ENCODE measurements at regions not wholly inside any gene's neighbourhood (a gene's known extent, or its start where the extent isn't known, plus 50 kb on each side); places are given as distances from the start of the nearest gene placed in this dataset.

DNA sequence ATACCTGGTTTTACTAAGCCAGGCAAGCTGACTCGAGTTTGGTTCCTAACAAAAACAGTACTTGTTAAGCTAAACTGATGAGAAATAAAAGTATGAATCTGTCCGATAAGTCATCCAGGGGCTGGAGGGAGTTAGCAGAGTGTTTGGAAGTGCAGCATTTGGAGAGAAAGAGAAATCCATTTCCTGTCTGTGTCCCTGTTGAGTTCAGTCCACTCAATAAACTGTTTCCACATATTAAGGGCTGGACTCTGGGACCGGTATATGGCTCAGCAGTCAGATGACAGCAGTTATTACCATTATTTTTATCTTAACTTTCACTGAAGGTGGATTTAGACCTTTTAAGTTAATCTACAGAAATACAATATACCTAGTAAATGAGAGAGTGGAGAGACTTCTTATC is 130.6 kb upstream of the ADRA1B start:
- H3K27ac ChIP-seq (ENCODE audit: low read depth, low read length): no peak overlapping the region
- H3K27me3 ChIP-seq (ENCODE audit: control insufficient read depth in 1 of 2, insufficient read depth in 2 of 2, low read length in 2 of 2): no peaks in the 10 kb centered on the region
- no peaks in the 10 kb centered on the region for H3K9me3 ChIP-seq (ENCODE audit: control insufficient read depth in 1 of 2, low read length in 2 of 2)
- H3K4me3 ChIP-seq (ENCODE audit: low read depth in 1 of 2, low read length in 2 of 2): no peak overlapping the region
- H3K4me1 ChIP-seq (ENCODE audit: control insufficient read depth in 1 of 2, insufficient read depth in 2 of 2, low read length in 2 of 2): no peaks in the 10 kb centered on the region
- H3K9ac ChIP-seq (ENCODE audit: low read depth in 1 of 2, low read length in 2 of 2): no peak overlapping the region
- H3K36me3 ChIP-seq (ENCODE audit: control insufficient read depth in 1 of 2, insufficient read depth in 2 of 2, low read length in 2 of 2): no peaks in the 10 kb centered on the region

DNA sequence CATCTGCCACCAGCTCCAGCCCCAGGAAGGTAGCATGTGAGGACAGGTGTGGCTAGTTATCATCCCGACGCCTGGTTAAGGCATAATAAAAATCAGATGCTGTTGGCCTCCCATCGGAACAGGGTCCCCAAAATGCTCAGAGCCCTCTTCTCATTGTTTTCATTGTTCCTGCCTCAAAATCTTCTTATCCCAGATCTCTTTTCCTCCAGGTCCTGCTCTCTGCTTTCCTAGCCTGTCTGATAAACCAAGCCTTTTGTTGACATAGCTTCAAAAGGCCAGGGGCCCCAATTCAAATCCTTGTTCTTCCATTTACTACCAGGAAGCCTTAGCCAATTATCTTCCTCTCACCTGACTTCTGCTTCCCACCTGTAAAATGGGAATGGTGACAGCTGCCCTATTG is 130.1 kb upstream of the ADRA1B start:
- H3K9ac ChIP-seq (ENCODE audit: low read depth in 1 of 2, low read length in 2 of 2): no peak overlapping the region
- H3K4me3 ChIP-seq (ENCODE audit: low read depth in 1 of 2, low read length in 2 of 2): no peak overlapping the region
- no peak overlapping the region for H3K27ac ChIP-seq (ENCODE audit: low read depth, low read length)
- no peaks in the 10 kb centered on the region for H3K36me3 ChIP-seq (ENCODE audit: control insufficient read depth in 1 of 2, insufficient read depth in 2 of 2, low read length in 2 of 2)
- no peaks in the 10 kb centered on the region for H3K9me3 ChIP-seq (ENCODE audit: control insufficient read depth in 1 of 2, low read length in 2 of 2)
- H3K27me3 ChIP-seq (ENCODE audit: control insufficient read depth in 1 of 2, insufficient read depth in 2 of 2, low read length in 2 of 2): no peaks in the 10 kb centered on the region
- no peaks in the 10 kb centered on the region for H3K4me1 ChIP-seq (ENCODE audit: control insufficient read depth in 1 of 2, insufficient read depth in 2 of 2, low read length in 2 of 2)

GRCh38 chr5:159786901-159787691 is 129.2 kb upstream of the ADRA1B start:
- no peak overlapping the region for H3K9ac ChIP-seq (ENCODE audit: low read depth in 1 of 2, low read length in 2 of 2)
- H3K4me1 ChIP-seq (ENCODE audit: control insufficient read depth in 1 of 2, insufficient read depth in 2 of 2, low read length in 2 of 2): no peaks in the 10 kb centered on the region
- H3K27me3 ChIP-seq (ENCODE audit: control insufficient read depth in 1 of 2, insufficient read depth in 2 of 2, low read length in 2 of 2): no peaks in the 10 kb centered on the region
- H3K36me3 ChIP-seq (ENCODE audit: control insufficient read depth in 1 of 2, insufficient read depth in 2 of 2, low read length in 2 of 2): no peaks in the 10 kb centered on the region
- no peak overlapping the region for H3K4me3 ChIP-seq (ENCODE audit: low read depth in 1 of 2, low read length in 2 of 2)
- no peak overlapping the region for H3K27ac ChIP-seq (ENCODE audit: low read depth, low read length)
- H3K9me3 ChIP-seq (ENCODE audit: control insufficient read depth in 1 of 2, low read length in 2 of 2): no peaks in the 10 kb centered on the region

DNA sequence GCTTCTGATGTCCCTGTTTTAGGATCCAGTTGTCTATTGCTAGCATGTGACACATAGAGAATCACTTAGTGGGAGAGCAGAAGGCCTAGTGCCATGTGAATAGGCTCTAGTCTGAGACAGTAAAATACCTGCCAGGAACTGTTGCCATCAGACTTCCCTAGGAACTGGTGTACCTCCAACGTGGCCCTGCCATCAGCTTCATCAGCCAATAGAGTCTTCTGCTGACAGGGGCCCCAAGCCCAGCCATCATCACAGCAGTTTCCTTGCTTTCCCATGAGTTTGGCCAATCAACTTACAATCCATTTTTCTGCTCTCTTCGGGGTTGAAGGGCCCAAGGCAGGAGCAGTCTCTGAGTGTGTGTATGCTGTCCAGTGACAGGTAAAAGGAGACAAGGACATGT is 128.4 kb upstream of the ADRA1B start:
- Histone ChIP-seq H3K9ac (ENCODE audit: low read depth in 1 of 2, low read length in 2 of 2) (no peak overlapping the region), H3K27me3 (ENCODE audit: control insufficient read depth in 1 of 2, insufficient read depth in 2 of 2, low read length in 2 of 2) (no peaks in the 10 kb centered on the region), H3K27ac (ENCODE audit: low read depth, low read length) (no peak overlapping the region), H3K36me3 (ENCODE audit: control insufficient read depth in 1 of 2, insufficient read depth in 2 of 2, low read length in 2 of 2) (no peaks in the 10 kb centered on the region), H3K4me3 (ENCODE audit: low read depth in 1 of 2, low read length in 2 of 2) (no peak overlapping the region), H3K9me3 (ENCODE audit: control insufficient read depth in 1 of 2, low read length in 2 of 2) (no peaks in the 10 kb centered on the region), H3K4me1 (ENCODE audit: control insufficient read depth in 1 of 2, insufficient read depth in 2 of 2, low read length in 2 of 2) (no peaks in the 10 kb centered on the region)

GRCh38 chr5:159788835-159789331 is 127.4 kb upstream of the ADRA1B start:
- Histone ChIP-seq H3K27ac (ENCODE audit: low read depth, low read length) (no peak overlapping the region), H3K4me1 (ENCODE audit: control insufficient read depth in 1 of 2, insufficient read depth in 2 of 2, low read length in 2 of 2) (no peaks in the 10 kb centered on the region), H3K27me3 (ENCODE audit: control insufficient read depth in 1 of 2, insufficient read depth in 2 of 2, low read length in 2 of 2) (no peaks in the 10 kb centered on the region), H3K9ac (ENCODE audit: low read depth in 1 of 2, low read length in 2 of 2) (no peak overlapping the region), H3K9me3 (ENCODE audit: control insufficient read depth in 1 of 2, low read length in 2 of 2) (no peaks in the 10 kb centered on the region), H3K36me3 (ENCODE audit: control insufficient read depth in 1 of 2, insufficient read depth in 2 of 2, low read length in 2 of 2) (no peaks in the 10 kb centered on the region), H3K4me3 (ENCODE audit: low read depth in 1 of 2, low read length in 2 of 2) (no peak overlapping the region)

DNA sequence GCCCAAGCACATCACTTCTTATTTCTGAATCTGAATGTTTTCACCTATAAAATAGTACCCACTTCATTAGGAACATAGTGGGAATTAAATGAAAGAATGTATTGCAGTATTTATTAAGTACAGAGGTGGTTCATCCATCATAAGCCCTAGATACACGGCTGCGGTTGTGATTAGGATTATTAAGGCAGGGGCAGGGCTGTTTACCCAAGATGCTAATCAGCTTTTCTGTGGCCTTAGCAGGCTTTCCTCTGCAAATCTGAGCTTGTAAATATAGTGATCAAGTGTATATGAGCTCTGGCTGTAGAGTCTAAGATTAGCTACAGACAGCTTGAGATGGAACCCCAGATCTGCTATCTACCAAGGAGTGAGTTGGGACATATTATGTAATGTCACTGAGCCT is 124.1 kb upstream of the ADRA1B start:
- no peak overlapping the region for H3K27ac ChIP-seq (ENCODE audit: low read depth, low read length)
- H3K4me3 ChIP-seq (ENCODE audit: low read depth in 1 of 2, low read length in 2 of 2): no peak overlapping the region
- no peaks in the 10 kb centered on the region for H3K27me3 ChIP-seq (ENCODE audit: control insufficient read depth in 1 of 2, insufficient read depth in 2 of 2, low read length in 2 of 2)
- no peaks in the 10 kb centered on the region for H3K9me3 ChIP-seq (ENCODE audit: control insufficient read depth in 1 of 2, low read length in 2 of 2)
- no peaks in the 10 kb centered on the region for H3K36me3 ChIP-seq (ENCODE audit: control insufficient read depth in 1 of 2, insufficient read depth in 2 of 2, low read length in 2 of 2)
- no peak overlapping the region for H3K9ac ChIP-seq (ENCODE audit: low read depth in 1 of 2, low read length in 2 of 2)
- H3K4me1 ChIP-seq (ENCODE audit: control insufficient read depth in 1 of 2, insufficient read depth in 2 of 2, low read length in 2 of 2): no peaks in the 10 kb centered on the region

DNA sequence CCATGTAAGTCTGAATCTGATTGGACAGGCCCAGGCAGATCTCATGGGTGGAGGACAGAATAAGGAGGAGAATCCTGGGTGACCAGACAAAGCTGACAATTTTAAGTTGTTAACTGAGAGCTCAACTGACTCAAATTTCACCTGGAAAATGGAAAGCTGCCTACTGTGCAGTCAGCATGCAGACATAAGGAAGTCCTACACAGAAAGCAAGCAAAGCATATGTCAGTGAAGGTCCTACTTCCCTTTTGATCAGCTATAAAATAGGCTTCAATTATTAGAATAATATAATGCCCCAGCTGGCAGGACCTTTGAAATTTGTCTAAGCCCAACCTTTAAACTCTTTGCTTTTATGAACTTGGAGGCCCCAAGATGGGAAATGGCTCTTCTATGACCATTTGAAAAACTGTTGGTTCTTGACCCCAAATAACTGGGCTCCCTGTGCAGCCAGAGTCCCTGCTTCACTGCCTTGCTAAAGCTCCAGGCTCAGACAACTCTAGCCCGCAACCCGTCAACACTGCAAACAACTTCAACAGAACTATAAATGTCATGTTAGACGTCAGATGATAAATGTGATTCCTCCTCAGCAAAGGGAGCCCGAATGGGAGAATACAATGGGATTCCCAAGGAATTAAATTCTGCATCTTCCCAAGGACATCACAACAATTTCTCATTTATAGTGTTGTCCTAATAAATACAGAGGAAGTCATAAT is 118.9 kb upstream of the ADRA1B start:
- Histone ChIP-seq H3K27ac (ENCODE audit: low read depth, low read length) (no peak overlapping the region), H3K27me3 (ENCODE audit: control insufficient read depth in 1 of 2, insufficient read depth in 2 of 2, low read length in 2 of 2) (no peaks in the 10 kb centered on the region), H3K4me1 (ENCODE audit: control insufficient read depth in 1 of 2, insufficient read depth in 2 of 2, low read length in 2 of 2) (no peaks in the 10 kb centered on the region), H3K36me3 (ENCODE audit: control insufficient read depth in 1 of 2, insufficient read depth in 2 of 2, low read length in 2 of 2) (no peaks in the 10 kb centered on the region), H3K9ac (ENCODE audit: low read depth in 1 of 2, low read length in 2 of 2) (no peak overlapping the region), H3K9me3 (ENCODE audit: control insufficient read depth in 1 of 2, low read length in 2 of 2) (no peaks in the 10 kb centered on the region), H3K4me3 (ENCODE audit: low read depth in 1 of 2, low read length in 2 of 2) (no peak overlapping the region)

GRCh38 chr5:159799701-159800100 is 116.6 kb upstream of the ADRA1B start:
- Histone ChIP-seq H3K9me3 (ENCODE audit: control insufficient read depth in 1 of 2, low read length in 2 of 2) (no peaks in the 10 kb centered on the region), H3K4me1 (ENCODE audit: control insufficient read depth in 1 of 2, insufficient read depth in 2 of 2, low read length in 2 of 2) (no peaks in the 10 kb centered on the region), H3K36me3 (ENCODE audit: control insufficient read depth in 1 of 2, insufficient read depth in 2 of 2, low read length in 2 of 2) (no peaks in the 10 kb centered on the region), H3K27me3 (ENCODE audit: control insufficient read depth in 1 of 2, insufficient read depth in 2 of 2, low read length in 2 of 2) (no peaks in the 10 kb centered on the region), H3K27ac (ENCODE audit: low read depth, low read length) (no peak overlapping the region), H3K9ac (ENCODE audit: low read depth in 1 of 2, low read length in 2 of 2) (no peak overlapping the region), H3K4me3 (ENCODE audit: low read depth in 1 of 2, low read length in 2 of 2) (no peak overlapping the region)

DNA sequence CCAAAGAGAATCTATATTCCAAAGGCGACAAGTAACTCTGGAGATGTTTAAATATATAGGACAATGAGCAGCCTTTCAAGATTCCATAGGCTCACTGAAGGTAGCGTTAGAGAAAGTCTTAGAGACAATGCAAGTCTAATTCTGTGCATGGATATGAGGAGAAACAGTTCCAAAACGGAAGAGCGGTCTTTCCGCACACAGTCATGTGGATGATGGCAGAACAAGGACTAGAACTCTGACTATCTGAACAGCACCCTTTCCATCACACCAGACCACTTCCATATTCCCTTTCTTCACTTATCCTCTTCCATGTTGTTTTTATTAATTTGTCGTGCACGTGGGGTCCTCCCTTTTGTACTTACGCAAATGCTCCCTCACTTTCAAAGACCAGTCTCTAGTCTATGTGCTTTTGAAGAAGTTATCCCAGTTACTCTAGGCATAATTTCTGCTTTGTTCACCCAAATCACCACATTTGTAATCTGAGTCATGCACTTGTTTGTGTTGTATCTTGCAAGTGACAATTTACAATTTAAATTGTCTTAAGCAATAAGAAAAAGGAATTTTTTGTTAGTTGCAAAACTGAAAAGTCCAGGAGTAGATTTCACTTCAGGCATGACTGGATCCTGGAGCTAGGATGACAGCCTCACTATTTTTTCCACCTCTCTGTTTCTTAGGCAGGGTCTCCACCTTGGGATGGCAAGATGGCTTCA is 116.0 kb upstream of the ADRA1B start:
- Histone ChIP-seq H3K27me3 (ENCODE audit: control insufficient read depth in 1 of 2, insufficient read depth in 2 of 2, low read length in 2 of 2) (no peaks in the 10 kb centered on the region), H3K36me3 (ENCODE audit: control insufficient read depth in 1 of 2, insufficient read depth in 2 of 2, low read length in 2 of 2) (no peaks in the 10 kb centered on the region), H3K9ac (ENCODE audit: low read depth in 1 of 2, low read length in 2 of 2) (no peak overlapping the region), H3K4me1 (ENCODE audit: control insufficient read depth in 1 of 2, insufficient read depth in 2 of 2, low read length in 2 of 2) (no peaks in the 10 kb centered on the region), H3K9me3 (ENCODE audit: control insufficient read depth in 1 of 2, low read length in 2 of 2) (no peaks in the 10 kb centered on the region), H3K27ac (ENCODE audit: low read depth, low read length) (no peak overlapping the region), H3K4me3 (ENCODE audit: low read depth in 1 of 2, low read length in 2 of 2) (no peak overlapping the region)

DNA sequence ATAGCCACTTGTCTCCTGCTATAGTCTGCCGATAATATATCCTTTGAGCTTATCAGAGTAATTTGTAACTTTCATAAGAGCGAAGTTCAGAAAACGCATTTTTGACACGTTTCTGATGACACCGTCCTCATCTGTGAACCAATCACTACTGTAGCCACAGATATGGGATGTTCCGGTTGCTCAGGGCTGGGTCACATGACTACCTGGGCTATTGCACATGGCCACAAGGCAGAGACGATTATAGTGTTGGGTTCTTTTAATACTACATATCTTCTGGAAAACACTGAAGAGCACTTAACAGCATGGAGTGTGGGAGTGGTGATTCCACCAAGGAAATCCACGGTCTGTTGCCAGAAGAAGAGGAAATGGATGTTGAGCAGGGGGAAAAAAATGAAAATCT is 115.0 kb upstream of the ADRA1B start:
- Histone ChIP-seq H3K27ac (ENCODE audit: low read depth, low read length) (no peak overlapping the region), H3K36me3 (ENCODE audit: control insufficient read depth in 1 of 2, insufficient read depth in 2 of 2, low read length in 2 of 2) (no peaks in the 10 kb centered on the region), H3K27me3 (ENCODE audit: control insufficient read depth in 1 of 2, insufficient read depth in 2 of 2, low read length in 2 of 2) (no peaks in the 10 kb centered on the region), H3K9me3 (ENCODE audit: control insufficient read depth in 1 of 2, low read length in 2 of 2) (no peaks in the 10 kb centered on the region), H3K4me1 (ENCODE audit: control insufficient read depth in 1 of 2, insufficient read depth in 2 of 2, low read length in 2 of 2) (no peaks in the 10 kb centered on the region), H3K4me3 (ENCODE audit: low read depth in 1 of 2, low read length in 2 of 2) (no peak overlapping the region), H3K9ac (ENCODE audit: low read depth in 1 of 2, low read length in 2 of 2) (no peak overlapping the region)

Data from duodenal mucosa (tissue), 2 donors.